Osteocyte (in vitro differentiated cells): ENCODE measurements at regions not wholly inside any gene's neighbourhood (a gene's known extent, or its start where the extent isn't known, plus 50 kb on each side); places are given as distances from the start of the nearest gene placed in this dataset.

Experiments used
- DNase-seq: peaks from one replicate; pipeline ENCODE4 v3.0.0; 2021; ENCODE audit warnings: mixed read lengths; ENCODE audit not compliant: unreplicated experiment; ENCODE audit errors: extremely low spot score
- H3K27ac Mint-ChIP-seq: one replicate; pipeline ENCODE4 v1.8.0; 2021; ENCODE audit warnings: mild to moderate bottlenecking, mixed read lengths; ENCODE audit not compliant: unreplicated experiment
- H3K27me3 Mint-ChIP-seq: one replicate; pipeline ENCODE4 v1.8.0; 2021; ENCODE audit warnings: mixed read lengths; ENCODE audit not compliant: unreplicated experiment
- H3K36me3 Mint-ChIP-seq: one replicate; pipeline ENCODE4 v1.8.0; 2021; ENCODE audit warnings: mixed read lengths; ENCODE audit not compliant: unreplicated experiment
- H3K4me1 Mint-ChIP-seq: one replicate; pipeline ENCODE4 v1.8.0; 2021; ENCODE audit warnings: mixed read lengths; ENCODE audit not compliant: unreplicated experiment
- H3K4me3 Mint-ChIP-seq: one replicate; pipeline ENCODE4 v1.8.0; 2021; ENCODE audit warnings: mild to moderate bottlenecking, moderate library complexity, mixed read lengths; ENCODE audit not compliant: unreplicated experiment
- H3K9me3 Mint-ChIP-seq: one replicate; pipeline ENCODE4 v1.8.0; 2021; ENCODE audit warnings: mixed read lengths; ENCODE audit not compliant: unreplicated experiment
- CTCF ChIP-seq: fragments of 200-600 bp; sonication (generic); IDR thresholded peaks from 2 replicates; pipeline ENCODE4 v1.5.0; 2021; ENCODE audit warnings: antibody characterized with exemption, mild to moderate bottlenecking, moderate library complexity

GRCh38 chr3:168497183-168497582 is 401.5 kb upstream of the GOLIM4 start:
- DNase-seq = no peak
- H3K4me1 Mint-ChIP-seq = peaks cover 16% of the 10 kb centered on the region
- no peaks in the 10 kb centered on the region for H3K36me3 Mint-ChIP-seq
- H3K9me3 Mint-ChIP-seq = no peaks in the 10 kb centered on the region
- no peak overlapping the region for H3K4me3 Mint-ChIP-seq
- no peaks in the 10 kb centered on the region for H3K27me3 Mint-ChIP-seq
- no peak for TF ChIP-seq CTCF
- H3K27ac Mint-ChIP-seq = no peak overlapping the region

- DNase-seq = no peak
- no peaks in the 10 kb centered on the region for H3K9me3 Mint-ChIP-seq
- H3K27ac Mint-ChIP-seq = no peak overlapping the region
Measured at GRCh38 chr3:168495932-168496331, 400.2 kb upstream of the GOLIM4 start.

GRCh38 chr3:168495270-168495669 is 399.5 kb upstream of the GOLIM4 start:
- no peak for TF ChIP-seq CTCF
- DNase-seq = no peak
- H3K36me3 Mint-ChIP-seq = no peaks in the 10 kb centered on the region
- peaks cover 16% of the 10 kb centered on the region for H3K4me1 Mint-ChIP-seq
- H3K4me3 Mint-ChIP-seq = no peak overlapping the region
- no peaks in the 10 kb centered on the region for H3K9me3 Mint-ChIP-seq
- H3K27me3 Mint-ChIP-seq = no peaks in the 10 kb centered on the region
- no peak overlapping the region for H3K27ac Mint-ChIP-seq

More at GRCh38 chr3:168495932-168496331, 400.2 kb upstream of the GOLIM4 start:
- TF ChIP-seq CTCF = no peak
- Mint-ChIP-seq H3K4me1 (peaks cover 16% of the 10 kb centered on the region), H3K4me3 (no peak overlapping the region), H3K36me3 (no peaks in the 10 kb centered on the region), H3K27me3 (no peaks in the 10 kb centered on the region)

GRCh38 chr3:168493412-168494205 is 397.9 kb upstream of the GOLIM4 start:
- Mint-ChIP-seq H3K4me1 (peaks cover 16% of the 10 kb centered on the region), H3K27me3 (no peaks in the 10 kb centered on the region)

More at GRCh38 chr3:168493412-168494205, 397.9 kb upstream of the GOLIM4 start:
- no peak for DNase-seq
- TF ChIP-seq CTCF = no peak
- no peak overlapping the region for H3K27ac Mint-ChIP-seq
- no peak overlapping the region for H3K4me3 Mint-ChIP-seq
- H3K36me3 Mint-ChIP-seq = no peaks in the 10 kb centered on the region
- H3K9me3 Mint-ChIP-seq = no peaks in the 10 kb centered on the region
